GM19025 (cell line): ENCODE measurements at regions not wholly inside any gene's neighbourhood (a gene's known extent, or its start where the extent isn't known, plus 50 kb on each side); places are given as distances from the start of the nearest gene placed in this dataset.
"Not testable (repeated sequence)": the region's sequence is repeated elsewhere in the genome, so short reads cannot be mapped to it uniquely, and the experiment has no call there.

Experiments
- ATAC-seq: cut with Tn5 transposase; IDR thresholded peaks from one replicate; pipeline ENCODE4 v1.9.1; 2021; ENCODE audit warnings: mild to moderate bottlenecking, low read depth, moderate library complexity; ENCODE audit not compliant: unreplicated experiment

- no peak for ATAC-seq
These were observed 152.6 kb upstream of the FZD8 start for GRCh38 chr10:35794703-35795102.

- ATAC-seq: no peak
These were observed 150.2 kb upstream of the FZD8 start for GRCh38 chr10:35792291-35792690.

GRCh38 chr10:35789996-35790395 lies 147.9 kb upstream of the FZD8 start:
- ATAC-seq: no peak

DNA sequence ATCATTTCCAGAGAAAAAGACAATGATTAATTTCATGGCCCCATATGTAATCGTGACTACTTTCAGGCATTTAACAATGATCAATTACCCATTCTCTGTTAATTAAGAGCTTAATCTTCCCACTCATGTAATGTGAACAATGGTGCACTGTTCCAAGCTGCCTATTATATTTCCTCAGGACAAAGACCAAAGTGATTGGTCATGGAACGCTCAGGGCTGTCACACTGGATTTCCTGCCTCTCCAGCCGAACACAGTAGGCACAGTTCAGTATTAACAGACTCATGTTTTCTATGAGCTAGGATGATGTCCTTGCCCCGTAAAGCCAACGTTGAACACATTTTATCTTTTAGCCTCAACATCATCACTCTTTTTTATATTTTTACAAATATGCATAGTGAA lies 142.7 kb upstream of the FZD8 start:
- ATAC-seq: no peak

GRCh38 chr10:35783305-35783838 lies 141.3 kb upstream of the FZD8 start:
- no peak for ATAC-seq

DNA sequence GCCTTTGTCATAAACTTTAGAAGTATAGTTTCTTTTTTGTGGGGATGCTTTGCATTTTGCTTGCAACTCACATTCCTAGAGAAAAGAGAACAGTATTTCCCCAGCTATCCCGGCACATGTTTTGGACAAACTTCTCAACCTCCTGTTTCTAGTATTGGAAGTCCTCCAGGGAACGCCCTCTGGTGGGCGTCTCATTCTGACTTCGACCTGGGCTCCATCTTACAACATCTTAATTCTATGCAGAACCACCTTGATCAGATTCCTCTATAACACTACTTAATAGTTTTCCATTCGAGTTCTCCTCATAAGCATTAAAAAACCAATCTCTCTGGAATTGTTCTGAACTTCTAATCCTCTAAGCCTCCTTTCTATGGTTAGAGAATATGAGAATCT lies 139.5 kb upstream of the FZD8 start:
- ATAC-seq: no peak

- no peak for ATAC-seq
These were observed 139.0 kb upstream of the FZD8 start for GRCh38 chr10:35780970-35781642.

GRCh38 chr10:35778306-35778705 lies 136.2 kb upstream of the FZD8 start:
- ATAC-seq: no peak

DNA sequence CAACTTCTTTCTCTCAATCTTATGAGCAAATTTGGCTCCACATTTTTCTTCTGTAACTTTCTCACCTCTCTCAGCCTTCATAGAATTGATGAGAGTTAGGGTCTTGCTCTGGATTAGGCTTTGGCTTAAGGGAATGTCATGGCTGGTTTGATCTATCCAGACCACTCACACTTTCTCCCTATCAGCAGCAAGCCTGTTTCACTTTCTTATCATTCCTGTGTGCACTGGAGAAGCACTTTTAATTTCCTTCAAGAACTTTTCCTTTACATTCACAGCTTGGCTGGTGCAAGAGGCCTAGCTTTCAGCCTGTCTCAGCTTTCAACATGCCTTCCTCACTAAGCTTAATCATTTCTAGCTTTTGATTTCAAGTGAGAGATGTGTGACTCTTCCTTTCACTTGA lies 134.5 kb upstream of the FZD8 start:
- ATAC-seq: not testable (repeated sequence)

DNA sequence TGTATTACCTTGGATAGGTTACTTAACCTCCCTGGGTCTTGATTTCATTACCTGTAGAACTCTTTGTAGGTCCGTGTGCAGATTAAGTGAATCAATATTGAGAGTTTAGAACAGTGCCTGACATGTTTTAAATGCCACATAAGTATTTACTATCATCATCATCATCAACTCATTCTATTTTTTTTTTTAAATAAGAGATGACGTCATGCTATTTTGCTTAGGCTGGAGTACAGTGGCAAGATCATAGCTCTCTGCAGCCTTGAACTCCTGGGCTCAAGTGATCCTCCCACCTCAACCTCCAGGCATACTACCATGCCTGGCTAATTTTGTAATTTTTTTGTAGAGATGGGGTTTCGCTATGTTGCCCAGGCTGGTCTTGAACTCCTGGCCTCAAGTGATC lies 132.0 kb upstream of the FZD8 start:
- no peak for ATAC-seq

GRCh38 chr10:35770817-35771355 lies 128.8 kb upstream of the FZD8 start:
- no peak for ATAC-seq

- ATAC-seq: no peak
These were observed 127.7 kb upstream of the FZD8 start for GRCh38 chr10:35769795-35770194.

DNA sequence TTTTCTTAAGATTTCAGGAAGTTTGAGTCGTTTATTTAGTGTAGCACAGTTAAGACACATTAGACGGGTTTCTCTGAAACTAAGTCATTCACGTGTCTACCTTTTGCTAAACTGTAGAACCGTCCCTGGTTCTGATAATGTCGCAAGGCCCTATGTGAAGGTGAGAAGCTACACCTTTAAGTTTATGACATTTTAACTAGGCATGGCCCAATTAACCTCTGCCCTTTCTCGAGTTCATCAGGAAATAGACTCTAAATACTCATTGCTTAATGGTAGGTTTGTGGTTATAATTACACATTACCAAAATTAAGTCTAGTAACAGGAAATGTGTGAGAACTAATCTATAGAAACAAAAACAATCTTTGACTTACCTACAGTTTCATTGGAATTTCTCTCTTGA lies 126.6 kb upstream of the FZD8 start:
- ATAC-seq: no peak

- no peak for ATAC-seq
These were observed 125.9 kb upstream of the FZD8 start for GRCh38 chr10:35768011-35768410.

- no peak for ATAC-seq
These were observed 123.9 kb upstream of the FZD8 start for GRCh38 chr10:35765996-35766395.

GRCh38 chr10:35765066-35765527 lies 123.0 kb upstream of the FZD8 start:
- no peak for ATAC-seq

DNA sequence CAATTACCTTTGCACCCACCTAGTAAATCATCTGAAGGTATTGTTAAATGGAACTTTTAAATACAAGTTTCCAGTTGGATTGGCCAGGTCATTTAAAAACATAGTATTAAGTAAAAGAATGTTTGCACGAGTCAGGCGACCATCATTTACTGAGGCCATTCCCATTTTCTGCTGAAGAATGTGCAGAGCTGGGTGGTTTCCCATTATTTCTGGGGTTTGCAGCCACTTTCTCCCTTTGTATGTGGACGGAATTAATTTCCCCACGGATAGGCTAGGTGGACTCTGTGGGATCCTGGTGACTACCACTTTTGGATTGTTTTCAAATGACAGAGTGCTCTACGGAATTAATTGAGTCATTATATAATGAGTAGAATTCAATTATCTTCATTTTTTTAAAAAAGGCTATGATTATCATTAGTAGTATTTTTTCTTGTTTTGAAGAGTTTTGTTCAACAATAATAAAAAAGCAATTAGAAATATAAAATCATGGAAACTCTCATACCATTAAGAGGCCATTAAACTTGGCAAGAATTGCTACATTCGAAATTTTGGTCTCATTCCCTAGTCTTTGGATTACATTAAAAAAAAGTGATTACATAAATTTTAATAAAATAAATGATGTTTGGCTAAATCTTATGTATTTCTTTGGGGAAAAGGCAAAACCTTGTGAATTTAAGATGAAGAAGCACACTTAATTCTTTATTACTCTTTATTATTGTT lies 120.4 kb upstream of the FZD8 start:
- no peak for ATAC-seq

DNA sequence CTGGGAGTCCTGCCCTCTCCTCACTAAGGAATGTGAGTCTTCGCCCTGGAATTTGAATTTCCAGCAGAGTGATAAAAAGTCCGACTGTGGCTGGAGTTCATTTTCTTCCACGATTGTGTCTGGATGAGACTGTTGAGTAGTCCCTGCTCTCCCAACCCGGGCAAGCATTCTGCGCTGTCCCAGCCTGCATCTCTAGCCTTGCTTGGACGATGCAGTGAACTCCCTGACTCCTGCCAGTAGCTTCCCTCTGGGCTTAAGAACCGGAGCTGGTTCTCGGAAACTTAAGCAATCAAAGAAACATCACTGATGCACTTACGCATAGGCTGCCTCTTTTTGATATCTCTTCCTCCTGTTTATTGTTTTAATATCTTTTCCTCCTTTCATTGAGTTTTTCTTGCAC lies 116.0 kb upstream of the FZD8 start:
- ATAC-seq: no peak

GRCh38 chr10:35754519-35754918 lies 112.4 kb upstream of the FZD8 start:
- no peak for ATAC-seq

GRCh38 chr10:35752469-35753461 lies 110.7 kb upstream of the FZD8 start:
- ATAC-seq: no peak
